Stomach (tissue), 4 donors: ENCODE measurements at regions not wholly inside any gene's neighbourhood (a gene's known extent, or its start where the extent isn't known, plus 50 kb on each side); places are given as distances from the start of the nearest gene placed in this dataset.

Experiments used
- POLR2AphosphoS5 ChIP-seq, 3 donors: sonication (generic); formaldehyde crosslinking; IDR thresholded peaks; one replicate each; pipeline ENCODE4 v1.6.1; 2016; ENCODE audit warnings: antibody characterized with exemption in 3 of 3
- TF ChIP-seq, protein P1 (sequence below), 7 experiments: fragments of 450-650 bp in 4 of 7; fragments of 200-600 bp in 3 of 7; sonication (generic) in 3 of 7; IDR thresholded peaks; one replicate each; pipeline ENCODE4 v1.5.1; 2016 to 2019; ENCODE audit warnings: antibody characterized with exemption in 7 of 7, control low read depth in 2 of 7, mild to moderate bottlenecking in 1 of 7

DNA sequence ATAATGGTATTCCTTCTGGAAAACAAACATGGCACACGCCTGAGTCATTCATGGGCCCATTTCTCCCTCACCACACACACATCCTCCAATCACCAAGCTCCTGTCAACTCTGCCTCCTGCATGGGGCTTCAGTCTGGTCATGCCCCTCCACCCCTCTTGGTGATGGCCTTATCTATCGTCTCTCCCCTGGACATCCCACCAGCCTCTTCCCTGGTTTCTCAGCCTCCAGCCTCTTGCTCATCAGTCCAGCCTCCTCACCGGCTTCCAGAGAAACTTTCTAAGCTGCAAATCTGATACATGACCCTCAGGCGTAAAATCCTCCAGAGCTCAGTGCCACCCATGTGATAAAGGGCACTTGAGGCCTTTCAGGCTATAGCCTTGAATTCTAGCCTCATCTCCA lies 243.9 kb downstream of the FOXD2 start:
- TF ChIP-seq, protein P1, sequence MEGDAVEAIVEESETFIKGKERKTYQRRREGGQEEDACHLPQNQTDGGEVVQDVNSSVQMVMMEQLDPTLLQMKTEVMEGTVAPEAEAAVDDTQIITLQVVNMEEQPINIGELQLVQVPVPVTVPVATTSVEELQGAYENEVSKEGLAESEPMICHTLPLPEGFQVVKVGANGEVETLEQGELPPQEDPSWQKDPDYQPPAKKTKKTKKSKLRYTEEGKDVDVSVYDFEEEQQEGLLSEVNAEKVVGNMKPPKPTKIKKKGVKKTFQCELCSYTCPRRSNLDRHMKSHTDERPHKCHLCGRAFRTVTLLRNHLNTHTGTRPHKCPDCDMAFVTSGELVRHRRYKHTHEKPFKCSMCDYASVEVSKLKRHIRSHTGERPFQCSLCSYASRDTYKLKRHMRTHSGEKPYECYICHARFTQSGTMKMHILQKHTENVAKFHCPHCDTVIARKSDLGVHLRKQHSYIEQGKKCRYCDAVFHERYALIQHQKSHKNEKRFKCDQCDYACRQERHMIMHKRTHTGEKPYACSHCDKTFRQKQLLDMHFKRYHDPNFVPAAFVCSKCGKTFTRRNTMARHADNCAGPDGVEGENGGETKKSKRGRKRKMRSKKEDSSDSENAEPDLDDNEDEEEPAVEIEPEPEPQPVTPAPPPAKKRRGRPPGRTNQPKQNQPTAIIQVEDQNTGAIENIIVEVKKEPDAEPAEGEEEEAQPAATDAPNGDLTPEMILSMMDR (IDR thresholded peaks at IDR 0.05), result no peak
- no peak for TF ChIP-seq POLR2AphosphoS5 (IDR thresholded peaks at IDR 0.05)
